ENCODE measurements at regions not wholly inside any gene's neighbourhood (a gene's known extent, or its start where the extent isn't known, plus 50 kb on each side); places are given as distances from the start of the nearest gene placed in this dataset.
"Not testable (repeated sequence)": the region's sequence is repeated elsewhere in the genome, so short reads cannot be mapped to it uniquely, and the experiment has no call there.

GRCh38 chr3:5701005-5701404 lies 513.5 kb downstream of the EDEM1 start:
- DNase-seq, result not testable (repeated sequence)

GRCh38 chr3:5707794-5708193 lies 520.3 kb downstream of the EDEM1 start:
- DNase-seq, result no peak

GRCh38 chr3:5709714-5710113 lies 522.2 kb downstream of the EDEM1 start:
- no peak for DNase-seq

GRCh38 chr3:5710718-5711117 lies 523.2 kb downstream of the EDEM1 start:
- no peak for DNase-seq

- no peak for DNase-seq
These were observed 529.7 kb downstream of the EDEM1 start for GRCh38 chr3:5717254-5717653.

GRCh38 chr3:5719668-5720067 lies 532.2 kb downstream of the EDEM1 start:
- DNase-seq, result not testable (repeated sequence)

- DNase-seq, result no peak
These were observed 538.3 kb downstream of the EDEM1 start for GRCh38 chr3:5725801-5726200.

- no peak for DNase-seq
These were observed 539.1 kb downstream of the EDEM1 start for GRCh38 chr3:5726621-5727020.

GRCh38 chr3:5727743-5728484 lies 540.4 kb downstream of the EDEM1 start:
- no peak for DNase-seq

- no peak for DNase-seq
These were observed 542.3 kb downstream of the EDEM1 start for GRCh38 chr3:5729852-5730251.

GRCh38 chr3:5731100-5731499 lies 543.6 kb downstream of the EDEM1 start:
- DNase-seq, result no peak

- DNase-seq, result no peak
These were observed 544.6 kb downstream of the EDEM1 start for GRCh38 chr3:5732081-5732480.

- DNase-seq, result no peak
These were observed 546.5 kb downstream of the EDEM1 start for GRCh38 chr3:5733995-5734394.

- DNase-seq, result no peak
These were observed 548.4 kb downstream of the EDEM1 start for GRCh38 chr3:5735896-5736295.

GRCh38 chr3:5739299-5739935 lies 551.9 kb downstream of the EDEM1 start:
- DNase-seq, result no peak

- DNase-seq, result no peak
These were observed 552.4 kb downstream of the EDEM1 start for GRCh38 chr3:5739949-5740348.

- DNase-seq, result no peak
These were observed 553.5 kb downstream of the EDEM1 start for GRCh38 chr3:5741017-5741416.

GRCh38 chr3:5750091-5750490 lies 562.6 kb downstream of the EDEM1 start:
- no peak for DNase-seq

GRCh38 chr3:5750874-5751640 lies 563.5 kb downstream of the EDEM1 start:
- DNase-seq, result no peak

- DNase-seq, result no peak
These were observed 567.1 kb downstream of the EDEM1 start for GRCh38 chr3:5754602-5755001.

GRCh38 chr3:5756443-5756842 lies 568.9 kb downstream of the EDEM1 start:
- no peak for DNase-seq

GRCh38 chr3:5757213-5757804 lies 569.8 kb downstream of the EDEM1 start:
- DNase-seq, result no peak

GRCh38 chr3:5758699-5759098 lies 571.2 kb downstream of the EDEM1 start:
- DNase-seq, result no peak

GRCh38 chr3:5762506-5762905 lies 575.0 kb downstream of the EDEM1 start:
- no peak for DNase-seq

Data from COR-L47 (cell line).